Renal cortical epithelial cell (primary cell): ENCODE measurements at regions not wholly inside any gene's neighbourhood (a gene's known extent, or its start where the extent isn't known, plus 50 kb on each side); places are given as distances from the start of the nearest gene placed in this dataset.
"Not testable (repeated sequence)": the region's sequence is repeated elsewhere in the genome, so short reads cannot be mapped to it uniquely, and the experiment has no call there.

ENCODE experiments used
- DNase-seq: peaks from one replicate; pipeline ENCODE4 v3.0.0-alpha.2; 2011; ENCODE audit warnings: low read depth

GRCh38 chr16:85275533-85276249 is 163.4 kb upstream of the CIBAR2 start:
- peak; percentile 13 for DNase-seq

- DNase-seq = no peak
Measured at GRCh38 chr16:85276258-85276657, 164.0 kb upstream of the CIBAR2 start.

- no peak for DNase-seq
Measured at GRCh38 chr16:85276721-85277120, 164.4 kb upstream of the CIBAR2 start.

GRCh38 chr16:85278839-85279238 is 166.6 kb upstream of the CIBAR2 start:
- DNase-seq = no peak

GRCh38 chr16:85279402-85279801 is 167.1 kb upstream of the CIBAR2 start:
- no peak for DNase-seq

GRCh38 chr16:85279825-85280545 is 167.7 kb upstream of the CIBAR2 start:
- DNase-seq = no peak

GRCh38 chr16:85281181-85281580 is 168.9 kb upstream of the CIBAR2 start:
- DNase-seq = no peak

- DNase-seq = no peak
Measured at GRCh38 chr16:85282842-85283241, 170.6 kb upstream of the CIBAR2 start.

- DNase-seq = no peak
Measured at GRCh38 chr16:85283305-85284050, 171.2 kb upstream of the CIBAR2 start.

- no peak for DNase-seq
Measured at GRCh38 chr16:85284141-85284817, 172.0 kb upstream of the CIBAR2 start.

GRCh38 chr16:85285681-85286065 is 173.4 kb upstream of the CIBAR2 start:
- no peak for DNase-seq

- DNase-seq = no peak
Measured at GRCh38 chr16:85286066-85286831, 174.0 kb upstream of the CIBAR2 start.

GRCh38 chr16:85286951-85287814 is 174.9 kb upstream of the CIBAR2 start:
- DNase-seq = no peak

GRCh38 chr16:85287815-85288109 is 175.5 kb upstream of the CIBAR2 start:
- not testable (repeated sequence) for DNase-seq

- DNase-seq = no peak
Measured at GRCh38 chr16:85288341-85288868, 176.1 kb upstream of the CIBAR2 start.

- no peak for DNase-seq
Measured at GRCh38 chr16:85288869-85289660, 176.8 kb upstream of the CIBAR2 start.

GRCh38 chr16:85289760-85290625 is 177.7 kb upstream of the CIBAR2 start:
- no peak for DNase-seq

GRCh38 chr16:85290626-85291301 is 178.5 kb upstream of the CIBAR2 start:
- DNase-seq = no peak
